IMR-90 (cell line): ENCODE measurements at regions not wholly inside any gene's neighbourhood (a gene's known extent, or its start where the extent isn't known, plus 50 kb on each side); places are given as distances from the start of the nearest gene placed in this dataset.

ENCODE experiments used
- ATAC-seq: fragments of 200-7000 bp; cut with Tn5 transposase; 2 replicates; pipeline ENCODE4 v1.9.1; 2020; ENCODE audit warnings: low read depth, mild to moderate bottlenecking, moderate library complexity
- BruUV-seq: library from RNA; stranded (reverse); fragments of 400-500 nt; replicated peaks from 2 replicates; lab custom pipeline; 2021; lab: Mats Ljungman, UMichigan
- CTCF ChIA-PET: fragments of 300-600 bp; formaldehyde crosslinking; extraction: SDS; loops from one replicate; lab custom pipeline; 2021; ENCODE audit warnings: antibody characterized with exemption; lab: Yijun Ruan, JAX
- POLR2A ChIA-PET: fragments of 300-600 bp; sonication (Branson Sonifier 250); formaldehyde crosslinking; loops from one replicate; lab custom pipeline; 2022; ENCODE audit warnings: antibody characterized with exemption; ENCODE audit not compliant: unreplicated experiment; lab: Charles Lee
- DNase-seq: peaks from one replicate; pipeline ENCODE4 v3.0.0; 2013
- H2AFZ ChIP-seq: replicated peaks from 2 replicates; pipeline ENCODE3; 2013; ENCODE audit warnings: low read length, mild to moderate bottlenecking; ENCODE audit not compliant: poor library complexity
- H2AK5ac ChIP-seq: 2 replicates; pipeline ENCODE4 v1.6.1; 2013; ENCODE audit warnings: low read depth, low read length, inconsistent platforms
- H2AK9ac ChIP-seq: replicated peaks from 2 replicates; pipeline ENCODE3; 2013; ENCODE audit warnings: mild to moderate bottlenecking, low read depth, low read length, moderate library complexity; ENCODE audit not compliant: poor library complexity
- H2BK120ac ChIP-seq: 2 replicates; pipeline ENCODE4 v1.6.1; 2013; ENCODE audit warnings: low read depth, low read length, inconsistent platforms
- H2BK15ac ChIP-seq: 3 replicates; pipeline ENCODE4 v1.6.1; 2013; ENCODE audit warnings: low read depth, low read length, inconsistent platforms
- H2BK20ac ChIP-seq: 2 replicates; pipeline ENCODE4 v1.6.1; 2013; ENCODE audit warnings: low read depth, mild to moderate bottlenecking, inconsistent platforms, low read length, moderate library complexity
- H2BK5ac ChIP-seq: 2 replicates; pipeline ENCODE4 v1.6.1; 2013; ENCODE audit warnings: mild to moderate bottlenecking, low read depth, low read length, inconsistent platforms; ENCODE audit not compliant: poor library complexity, severe bottlenecking
- H3K14ac ChIP-seq: replicated peaks from 2 replicates; pipeline ENCODE4 v1.6.1; 2013; ENCODE audit warnings: low read depth, low read length, inconsistent platforms
- H3K18ac ChIP-seq: 2 replicates; pipeline ENCODE4 v1.6.1; 2013; ENCODE audit warnings: low read depth, low read length, control low read depth
- H3K23ac ChIP-seq: 2 replicates; pipeline ENCODE4 v1.6.1; 2013; ENCODE audit warnings: low read depth, low read length, inconsistent platforms
- H3K27ac ChIP-seq: 2 replicates; pipeline ENCODE4 v1.5.1; 2013; ENCODE audit warnings: mild to moderate bottlenecking, control low read depth, low read length; ENCODE audit not compliant: insufficient read depth
- H3K27me3 ChIP-seq: 2 replicates; pipeline ENCODE4 v1.6.1; 2013; ENCODE audit warnings: low read length; ENCODE audit not compliant: control insufficient read depth, insufficient read depth
- H3K36me3 ChIP-seq: 2 replicates; pipeline ENCODE4 v1.6.1; 2013; ENCODE audit warnings: low read length, mixed read lengths; ENCODE audit not compliant: control insufficient read depth, insufficient read depth
- H3K4ac ChIP-seq: 2 replicates; pipeline ENCODE4 v1.6.1; 2013; ENCODE audit warnings: low read depth, low read length, inconsistent platforms
- H3K4me1 ChIP-seq: 2 replicates; pipeline ENCODE4 v1.6.1; 2013; ENCODE audit warnings: low read length, mixed read lengths; ENCODE audit not compliant: control insufficient read depth, insufficient read depth
- H3K4me2 ChIP-seq: 2 replicates; pipeline ENCODE4 v1.6.1; 2013; ENCODE audit warnings: low read depth, mild to moderate bottlenecking, control low read depth, low read length, moderate library complexity
- H3K4me3 ChIP-seq: 2 replicates; pipeline ENCODE4 v1.5.1; 2013; ENCODE audit warnings: low read depth, mild to moderate bottlenecking, control low read depth, low read length, moderate library complexity; ENCODE audit not compliant: insufficient read depth
- H3K56ac ChIP-seq: 2 replicates; pipeline ENCODE4 v1.6.1; 2013; ENCODE audit warnings: low read length, inconsistent platforms; ENCODE audit not compliant: insufficient read depth; ENCODE audit errors: extremely low read depth
- H3K79me1 ChIP-seq, 2 experiments: 2 replicates each; pipeline ENCODE4 v1.6.1; 2013; ENCODE audit warnings: low read length in 2 of 2, inconsistent platforms in 1 of 2, low read depth in 1 of 2
- H3K9ac ChIP-seq: 2 replicates; pipeline ENCODE4 v1.6.1; 2013; ENCODE audit warnings: low read depth, low read length, control low read depth
- H3K9me1 ChIP-seq: 2 replicates; pipeline ENCODE4 v1.6.1; 2013; ENCODE audit warnings: low read length, inconsistent platforms; ENCODE audit not compliant: insufficient read depth
- H3K9me3 ChIP-seq: 2 replicates; pipeline ENCODE4 v1.6.1; 2013; ENCODE audit warnings: low read length; ENCODE audit not compliant: control insufficient read depth, insufficient read depth
- H4K20me1 ChIP-seq: 2 replicates; pipeline ENCODE4 v1.6.1; 2013; ENCODE audit warnings: low read length, inconsistent platforms; ENCODE audit not compliant: insufficient read depth
- H4K5ac ChIP-seq: 2 replicates; pipeline ENCODE4 v1.6.1; 2013; ENCODE audit warnings: mild to moderate bottlenecking, low read depth, low read length, control low read depth
- H4K8ac ChIP-seq, 2 experiments: 2 replicates each; pipeline ENCODE4 v1.6.1; 2013; ENCODE audit warnings: low read depth in 2 of 2, low read length in 2 of 2, control low read depth in 1 of 2, inconsistent platforms in 1 of 2
- H4K91ac ChIP-seq: 2 replicates; pipeline ENCODE4 v1.6.1; 2013; ENCODE audit warnings: low read depth, low read length, inconsistent platforms; ENCODE audit not compliant: insufficient read depth
- BHLHE40 ChIP-seq: fragments of 150-350 bp; IDR thresholded peaks from 2 replicates; pipeline ENCODE4 v1.6.1; 2016; ENCODE audit warnings: mild to moderate bottlenecking, low read depth, low read length
- CEBPB ChIP-seq: IDR thresholded peaks from 2 replicates; pipeline ENCODE4 v1.6.1; 2012; ENCODE audit warnings: low read depth, low read length, improper control_type of control experiment
- CHD1 ChIP-seq: IDR thresholded peaks from 2 replicates; pipeline ENCODE4 v1.6.1; 2012; ENCODE audit warnings: low read depth, low read length, improper control_type of control experiment
- FOS ChIP-seq: fragments of 150-350 bp; IDR thresholded peaks from 2 replicates; pipeline ENCODE4 v1.6.1; 2016; ENCODE audit warnings: low read depth, low read length
- MAFK ChIP-seq: IDR thresholded peaks from 2 replicates; pipeline ENCODE4 v1.6.1; 2012; ENCODE audit warnings: low read depth, low read length, improper control_type of control experiment
- MAZ ChIP-seq: IDR thresholded peaks from 2 replicates; pipeline ENCODE4 v1.6.1; 2012; ENCODE audit warnings: low read depth, mild to moderate bottlenecking, low read length, improper control_type of control experiment, moderate library complexity, borderline replicate concordance
- NFE2L2 ChIP-seq: fragments of 150-350 bp; IDR thresholded peaks from 2 replicates; pipeline ENCODE4 v1.6.1; 2016; ENCODE audit warnings: low read depth, mild to moderate bottlenecking, low read length
- RAD21 ChIP-seq: IDR thresholded peaks from 2 replicates; pipeline ENCODE4 v1.6.1; 2012; ENCODE audit warnings: low read length, improper control_type of control experiment
- RCOR1 ChIP-seq: IDR thresholded peaks from 2 replicates; pipeline ENCODE4 v1.6.1; 2012; ENCODE audit warnings: mild to moderate bottlenecking, low read length, improper control_type of control experiment; ENCODE audit not compliant: insufficient replicate concordance
- RFX5 ChIP-seq: IDR thresholded peaks from 2 replicates; pipeline ENCODE4 v1.8.0; 2012; ENCODE audit warnings: low read depth, mild to moderate bottlenecking, low read length, moderate library complexity
- SMC3 ChIP-seq: fragments of 150-350 bp; IDR thresholded peaks from 2 replicates; pipeline ENCODE4 v1.6.1; 2016; ENCODE audit warnings: low read depth, mild to moderate bottlenecking, antibody characterized with exemption, low read length, moderate library complexity
- USF2 ChIP-seq: fragments of 150-350 bp; IDR thresholded peaks from 2 replicates; pipeline ENCODE4 v1.6.1; 2017; ENCODE audit warnings: mild to moderate bottlenecking, antibody characterized with exemption, low read length, low read depth
- WGBS, 2 experiments: methylation state at CpG; one replicate each; pipeline versions ENCODE4 v1.1.5 to v1.1.7; 2013; ENCODE audit warnings: missing lambda C conversion rate in 2 of 2; ENCODE audit not compliant: insufficient read length in 1 of 2; ENCODE audit errors: extremely low coverage in 2 of 2; 5-methylcytosine and 5-hydroxymethylcytosine counted together
- dilution Hi-C: fragments of 300-500 bp; cut with HindIII; formaldehyde crosslinking; loops from one replicate; pipeline ENCODE4 v1.14.3; 2018; ENCODE audit warnings: low sequenced_read_pairs; ENCODE audit not compliant: unreplicated experiment
- in situ Hi-C: fragments of 300-500 bp; cut with MboI; formaldehyde crosslinking; loops from 3 replicates; pipeline ENCODE4 v1.14.3; 2019; ENCODE audit warnings: low sequenced_read_pairs, inconsistent platforms, mixed read lengths
- intact Hi-C: fragments of 100-400 bp; cut with micrococcal nuclease; formaldehyde crosslinking; loops from 2 replicates; pipeline ENCODE4 v1.10.0; 2022

GRCh38 chr5:164148292-164148691 is 642.9 kb downstream of the MAT2B start:
- Histone ChIP-seq H3K4me3 (no peak overlapping the region), H3K4me2 (no peak overlapping the region), H2BK20ac (no peak overlapping the region), H2BK15ac (no peak overlapping the region), H3K36me3 (no peaks in the 10 kb centered on the region), H2AK5ac (no peak overlapping the region), H3K14ac (no peak overlapping the region), H3K56ac (no peak overlapping the region), H3K23ac (no peak overlapping the region), H2AFZ (no peak overlapping the region), H3K79me1 (no peaks in the 10 kb centered on the region), H3K9me1 (no peaks in the 10 kb centered on the region), H3K4me1 (no peaks in the 10 kb centered on the region; the same call in 1 of the 2 replicates), H4K5ac (no peak overlapping the region), H3K9ac (no peak overlapping the region), H2BK120ac (no peak overlapping the region), H3K27me3 (no peaks in the 10 kb centered on the region), H4K8ac (no peak overlapping the region), H3K4ac (no peak overlapping the region), H3K18ac (no peak overlapping the region), H4K91ac (no peak overlapping the region), H2AK9ac (no peak overlapping the region), H3K27ac (no peak overlapping the region), H3K9me3 (no peaks in the 10 kb centered on the region), H2BK5ac (no peak overlapping the region), H4K20me1 (no peaks in the 10 kb centered on the region)
- dilution Hi-C loops (no loop called here), intact Hi-C loops (no loop called here), in situ Hi-C loops (no loop called here)
- CTCF ChIA-PET: no interaction called here
- no peak for DNase-seq
- BruUV-seq: no TSS peak
- TF ChIP-seq FOS (no peak), MAFK (no peak), CEBPB (no peak), NFE2L2 (no peak), MAZ (no peak), CHD1 (no peak), USF2 (no peak), RAD21 (no peak), RFX5 (no peak), SMC3 (no peak), BHLHE40 (no peak), RCOR1 (no peak)
- WGBS, 2 experiments: 100% methylated on average over 1 of the region's 4 CpGs; no CpG with 5 or more reads in 1 of the 2 experiments
- POLR2A ChIA-PET: no interaction called here
- no peak for ATAC-seq
